CD4-positive, alpha-beta T cell treated with Interleukin-21 for 1 hour (primary cell): ENCODE measurements at regions not wholly inside any gene's neighbourhood (a gene's known extent, or its start where the extent isn't known, plus 50 kb on each side); places are given as distances from the start of the nearest gene placed in this dataset.
"Not testable (repeated sequence)": the region's sequence is repeated elsewhere in the genome, so short reads cannot be mapped to it uniquely, and the experiment has no call there.

Experiments
- DNase-seq: peaks from one replicate; pipeline ENCODE4 v3.0.0-alpha.2; 2020

- DNase-seq: no peak
These were observed 220.6 kb downstream of the PTGER3 start for GRCh38 chr1:70827030-70827429.

- DNase-seq: no peak
These were observed 219.4 kb downstream of the PTGER3 start for GRCh38 chr1:70828177-70828576.

GRCh38 chr1:70834365-70834764 is 213.3 kb downstream of the PTGER3 start:
- not testable (repeated sequence) for DNase-seq

- no peak for DNase-seq
These were observed 211.2 kb downstream of the PTGER3 start for GRCh38 chr1:70836456-70836855.

- no peak for DNase-seq
These were observed 207.2 kb downstream of the PTGER3 start for GRCh38 chr1:70840260-70840953.

GRCh38 chr1:70842562-70842961 is 205.1 kb downstream of the PTGER3 start:
- no peak for DNase-seq

- DNase-seq: no peak
These were observed 204.2 kb downstream of the PTGER3 start for GRCh38 chr1:70843452-70843851.

GRCh38 chr1:70847013-70847412 is 200.6 kb downstream of the PTGER3 start:
- DNase-seq: no peak

GRCh38 chr1:70855203-70855602 is 192.4 kb downstream of the PTGER3 start:
- no peak for DNase-seq

- no peak for DNase-seq
These were observed 191.4 kb downstream of the PTGER3 start for GRCh38 chr1:70856201-70856600.

- no peak for DNase-seq
These were observed 184.4 kb downstream of the PTGER3 start for GRCh38 chr1:70863239-70863638.

- no peak for DNase-seq
These were observed 183.3 kb downstream of the PTGER3 start for GRCh38 chr1:70864302-70864701.

- DNase-seq: no peak
These were observed 180.9 kb downstream of the PTGER3 start for GRCh38 chr1:70866542-70867264.

GRCh38 chr1:70871790-70872189 is 175.8 kb downstream of the PTGER3 start:
- DNase-seq: no peak

- DNase-seq: no peak
These were observed 173.6 kb downstream of the PTGER3 start for GRCh38 chr1:70874063-70874462.

- no peak for DNase-seq
These were observed 172.8 kb downstream of the PTGER3 start for GRCh38 chr1:70874818-70875217.

- DNase-seq: no peak
These were observed 170.3 kb downstream of the PTGER3 start for GRCh38 chr1:70877343-70877742.

GRCh38 chr1:70887936-70888335 is 159.7 kb downstream of the PTGER3 start:
- DNase-seq: no peak

- DNase-seq: no peak
These were observed 158.9 kb downstream of the PTGER3 start for GRCh38 chr1:70888722-70889121.

- no peak for DNase-seq
These were observed 157.2 kb downstream of the PTGER3 start for GRCh38 chr1:70890408-70890807.

GRCh38 chr1:70891051-70891843 is 156.4 kb downstream of the PTGER3 start:
- no peak for DNase-seq

GRCh38 chr1:70892140-70892539 is 155.5 kb downstream of the PTGER3 start:
- no peak for DNase-seq

- no peak for DNase-seq
These were observed 154.7 kb downstream of the PTGER3 start for GRCh38 chr1:70892930-70893329.

GRCh38 chr1:70893381-70893780 is 154.2 kb downstream of the PTGER3 start:
- DNase-seq: no peak
